ENCODE measurements at regions not wholly inside any gene's neighbourhood (a gene's known extent, or its start where the extent isn't known, plus 50 kb on each side); places are given as distances from the start of the nearest gene placed in this dataset.

DNA sequence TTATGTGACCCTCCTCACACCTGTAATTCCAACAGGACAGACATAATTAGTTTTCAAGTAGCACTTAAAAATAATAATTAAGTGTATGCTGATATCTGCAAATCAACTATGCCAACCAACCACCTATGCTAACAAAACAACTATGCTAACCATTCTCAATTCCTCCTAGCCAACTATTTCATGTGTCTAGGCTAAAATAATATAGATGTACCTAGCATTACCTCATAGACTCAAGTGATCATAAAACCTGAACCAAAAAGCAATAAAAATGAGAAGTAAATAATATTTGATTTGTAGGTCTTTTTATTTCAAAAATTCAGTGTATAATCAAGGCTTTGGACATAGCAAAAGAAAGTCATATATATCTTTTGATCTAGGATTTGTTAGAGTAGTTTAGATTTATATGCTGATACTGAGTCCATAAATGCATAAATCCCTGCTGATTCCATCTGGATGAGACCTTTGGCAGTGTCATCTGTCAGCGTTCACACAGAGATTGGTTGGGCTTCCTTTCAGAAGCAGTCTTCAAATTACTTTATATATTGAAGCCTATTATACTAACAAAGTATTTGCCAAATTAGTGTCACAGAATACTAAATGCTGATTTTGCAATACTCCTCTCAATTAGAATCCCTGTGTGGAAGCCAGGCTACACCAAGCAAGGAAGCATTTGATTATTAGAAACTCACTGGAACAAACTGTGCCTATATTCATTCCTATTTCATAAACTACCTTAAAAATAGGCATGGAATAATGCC, 101.4 kb upstream of the PPM1H start:
- TF ChIP-seq, protein P1, sequence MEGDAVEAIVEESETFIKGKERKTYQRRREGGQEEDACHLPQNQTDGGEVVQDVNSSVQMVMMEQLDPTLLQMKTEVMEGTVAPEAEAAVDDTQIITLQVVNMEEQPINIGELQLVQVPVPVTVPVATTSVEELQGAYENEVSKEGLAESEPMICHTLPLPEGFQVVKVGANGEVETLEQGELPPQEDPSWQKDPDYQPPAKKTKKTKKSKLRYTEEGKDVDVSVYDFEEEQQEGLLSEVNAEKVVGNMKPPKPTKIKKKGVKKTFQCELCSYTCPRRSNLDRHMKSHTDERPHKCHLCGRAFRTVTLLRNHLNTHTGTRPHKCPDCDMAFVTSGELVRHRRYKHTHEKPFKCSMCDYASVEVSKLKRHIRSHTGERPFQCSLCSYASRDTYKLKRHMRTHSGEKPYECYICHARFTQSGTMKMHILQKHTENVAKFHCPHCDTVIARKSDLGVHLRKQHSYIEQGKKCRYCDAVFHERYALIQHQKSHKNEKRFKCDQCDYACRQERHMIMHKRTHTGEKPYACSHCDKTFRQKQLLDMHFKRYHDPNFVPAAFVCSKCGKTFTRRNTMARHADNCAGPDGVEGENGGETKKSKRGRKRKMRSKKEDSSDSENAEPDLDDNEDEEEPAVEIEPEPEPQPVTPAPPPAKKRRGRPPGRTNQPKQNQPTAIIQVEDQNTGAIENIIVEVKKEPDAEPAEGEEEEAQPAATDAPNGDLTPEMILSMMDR (IDR thresholded peaks at IDR 0.05; ENCODE audit: control insufficient read depth, insufficient read depth, low read depth, low read length, missing control alignments), result no peak
- DNase-seq (ENCODE audit: low read depth), result no peak
- no peak overlapping the region for H3K4me3 ChIP-seq (ENCODE audit: control insufficient read depth, low read depth, low read length)

DNA sequence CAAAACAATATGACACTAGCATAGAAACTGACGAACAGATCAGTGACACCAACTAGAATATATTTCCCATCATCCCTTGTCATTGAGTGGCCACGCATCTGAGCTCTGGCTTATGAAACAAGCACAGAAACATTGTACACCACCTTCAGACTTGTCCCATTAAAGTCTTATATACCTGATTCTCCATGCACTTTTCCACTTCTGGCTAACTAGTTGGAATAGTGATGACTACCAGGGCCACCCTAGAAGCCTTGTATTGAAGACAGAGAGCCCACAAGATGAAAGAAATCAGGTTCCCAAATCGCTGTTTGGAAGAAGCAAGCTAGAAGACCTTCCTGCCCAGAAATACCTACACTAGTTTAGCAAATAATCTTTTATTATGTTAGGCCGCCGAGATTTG, 99.7 kb upstream of the PPM1H start:
- no peak overlapping the region for H3K4me3 ChIP-seq (ENCODE audit: control insufficient read depth, low read depth, low read length)
- TF ChIP-seq, protein P1 (IDR thresholded peaks at IDR 0.05; ENCODE audit: control insufficient read depth, insufficient read depth, low read depth, low read length, missing control alignments), result no peak
- DNase-seq (ENCODE audit: low read depth), result no peak

DNA sequence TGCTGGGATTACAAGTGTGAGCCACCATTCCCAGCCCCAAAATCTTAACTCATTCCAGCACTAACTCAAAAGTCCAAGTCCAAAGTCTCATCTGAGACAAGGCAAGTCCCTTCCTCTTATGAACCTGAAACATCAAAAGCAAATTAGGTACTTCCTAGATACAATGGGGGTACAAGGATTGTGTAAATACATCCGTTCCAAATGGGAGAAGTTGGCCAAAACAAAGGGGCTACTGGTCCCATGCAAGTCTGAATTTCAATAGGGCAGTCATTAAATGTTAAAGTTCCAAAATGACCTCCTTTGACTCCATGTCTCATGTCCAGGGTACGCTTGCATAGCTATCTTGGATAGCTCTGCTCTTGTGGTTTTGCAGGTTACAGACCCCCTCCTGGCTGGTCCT, 94.7 kb upstream of the PPM1H start:
- H3K4me3 ChIP-seq (ENCODE audit: control insufficient read depth, low read depth, low read length), result no peak overlapping the region
- TF ChIP-seq, protein P1 (IDR thresholded peaks at IDR 0.05; ENCODE audit: control insufficient read depth, insufficient read depth, low read depth, low read length, missing control alignments), result no peak
- DNase-seq (ENCODE audit: low read depth), result no peak

DNA sequence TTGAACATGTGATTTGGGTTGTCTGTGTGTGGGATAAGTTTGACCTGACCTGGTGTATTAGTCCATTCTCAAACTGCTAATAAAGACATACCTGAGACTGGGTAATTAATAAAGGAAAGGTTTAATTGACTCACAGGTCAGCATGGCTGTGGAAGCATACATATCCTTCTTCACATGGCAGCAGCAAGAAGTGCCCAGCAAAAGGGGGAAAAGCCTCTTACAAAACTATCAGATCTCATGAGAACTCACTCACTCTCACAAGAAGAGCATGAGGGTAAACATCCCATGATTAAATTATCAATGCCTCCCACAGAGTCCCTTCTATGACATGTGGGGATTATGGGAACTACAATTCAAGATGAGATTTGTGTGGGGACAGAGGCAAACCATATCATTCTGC, 94.0 kb upstream of the PPM1H start:
- H3K4me3 ChIP-seq (ENCODE audit: control insufficient read depth, low read depth, low read length), result no peak overlapping the region
- TF ChIP-seq, protein P1 (IDR thresholded peaks at IDR 0.05; ENCODE audit: control insufficient read depth, insufficient read depth, low read depth, low read length, missing control alignments), result no peak
- no peak for DNase-seq (ENCODE audit: low read depth)

DNA sequence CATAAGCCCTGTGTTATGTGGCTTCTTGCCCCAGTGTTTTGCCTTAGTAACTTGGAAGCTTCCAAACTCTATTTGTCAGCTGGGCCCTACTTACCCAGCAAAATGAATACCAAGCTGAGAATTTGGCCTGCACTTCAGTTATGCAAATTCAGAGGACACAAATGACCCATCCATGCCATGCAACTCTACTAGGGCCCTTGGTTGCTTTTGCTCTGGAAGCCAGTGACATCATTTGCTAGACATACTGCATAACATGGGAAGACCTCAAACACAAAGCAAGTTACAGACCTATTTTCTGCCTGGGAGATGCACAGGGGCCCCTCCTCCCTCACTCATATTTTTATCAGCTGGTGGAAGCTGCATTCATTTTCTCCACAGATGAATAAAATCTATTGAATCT, 90.2 kb upstream of the PPM1H start:
- DNase-seq (ENCODE audit: low read depth), result no peak
- TF ChIP-seq, protein P1 (IDR thresholded peaks at IDR 0.05; ENCODE audit: control insufficient read depth, insufficient read depth, low read depth, low read length, missing control alignments), result no peak
- no peak overlapping the region for H3K4me3 ChIP-seq (ENCODE audit: control insufficient read depth, low read depth, low read length)

DNA sequence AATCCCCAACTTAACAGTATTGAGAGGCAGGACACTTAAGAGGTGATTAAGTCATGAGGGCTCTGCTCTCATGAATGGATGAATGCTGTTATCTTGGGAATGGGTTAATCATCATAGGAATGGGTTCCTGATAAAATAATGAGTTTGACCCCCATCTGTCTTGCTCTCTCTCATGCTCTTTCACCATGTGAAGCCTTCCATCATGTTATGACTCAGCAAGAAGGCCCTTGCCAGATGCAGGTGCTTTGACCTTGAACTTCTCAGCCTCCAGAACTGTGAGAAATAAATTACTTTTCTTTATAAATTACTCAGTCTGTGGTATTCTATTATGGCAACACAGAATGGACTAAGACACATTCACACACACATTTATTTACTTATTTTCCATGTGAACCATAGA, 89.0 kb upstream of the PPM1H start:
- no peak for DNase-seq (ENCODE audit: low read depth)

More for the DNA sequence above, 89.0 kb upstream of the PPM1H start:
- TF ChIP-seq, protein P1 (IDR thresholded peaks at IDR 0.05; ENCODE audit: control insufficient read depth, insufficient read depth, low read depth, low read length, missing control alignments), result no peak
- H3K4me3 ChIP-seq (ENCODE audit: control insufficient read depth, low read depth, low read length), result no peak overlapping the region
